Neural cell (in vitro differentiated cells): ENCODE measurements at regions not wholly inside any gene's neighbourhood (a gene's known extent, or its start where the extent isn't known, plus 50 kb on each side); places are given as distances from the start of the nearest gene placed in this dataset.

ENCODE experiments used
- H2AFZ ChIP-seq: fragments of 200-600, 300-800 bp; sonication (generic), shearing (Covaris generic); 2 replicates; pipeline ENCODE4 v1.6.0; 2014; ENCODE audit warnings: low read depth, mild to moderate bottlenecking, antibody characterized with exemption, low read length, moderate library complexity
- H3F3A ChIP-seq: fragments of 200-600 bp; shearing (Covaris generic); 2 replicates; pipeline ENCODE4 v1.6.1; 2016; ENCODE audit warnings: mild to moderate bottlenecking, moderate library complexity, mixed read lengths, antibody characterized with exemption, low read length; ENCODE audit not compliant: insufficient read depth, poor library complexity, severe bottlenecking
- H3K27ac ChIP-seq: fragments of 200-600, 300-800 bp; sonication (generic), shearing (Covaris generic); 2 replicates; pipeline ENCODE4 v1.5.1; 2014; ENCODE audit warnings: mild to moderate bottlenecking, low read length, moderate library complexity
- H3K27me3 ChIP-seq: fragments of 300-800, 200-600 bp; sonication (generic), shearing (Covaris generic); 2 replicates; pipeline ENCODE4 v1.6.0; 2014; ENCODE audit warnings: mild to moderate bottlenecking, low read depth, low read length, moderate library complexity; ENCODE audit not compliant: insufficient read depth
- H3K36me3 ChIP-seq: fragments of 300-800, 200-600 bp; sonication (generic), shearing (Covaris generic); 2 replicates; pipeline ENCODE4 v1.5.1; 2014; ENCODE audit warnings: mild to moderate bottlenecking, antibody characterized with exemption, low read length, moderate library complexity; ENCODE audit not compliant: insufficient read depth
- H3K4me2 ChIP-seq: fragments of 300-800, 200-600 bp; sonication (generic), shearing (Covaris generic); 2 replicates; pipeline ENCODE4 v1.6.0; 2014; ENCODE audit warnings: mild to moderate bottlenecking, low read length
- H3K4me3 ChIP-seq: fragments of 300-800, 200-600 bp; sonication (generic), shearing (Covaris generic); 2 replicates; pipeline ENCODE4 v1.5.1; 2014; ENCODE audit warnings: mild to moderate bottlenecking, low read length, moderate library complexity
- H3K79me2 ChIP-seq: fragments of 200-600 bp; shearing (Covaris generic); replicated peaks from 2 replicates; pipeline ENCODE4 v1.6.0; 2014; ENCODE audit warnings: mild to moderate bottlenecking, low read length, moderate library complexity; ENCODE audit not compliant: insufficient read depth
- H3K9ac ChIP-seq: fragments of 300-800, 200-600 bp; sonication (generic), shearing (Covaris generic); 2 replicates; pipeline ENCODE4 v1.6.1; 2016; ENCODE audit warnings: mild to moderate bottlenecking, low read length, mixed read lengths
- H3K9me2 ChIP-seq: fragments of 200-600 bp; shearing (Covaris generic); 2 replicates; pipeline ENCODE4 v1.6.1; 2016; ENCODE audit warnings: mild to moderate bottlenecking, low read length, mixed read lengths; ENCODE audit not compliant: insufficient read depth
- H3K9me3 ChIP-seq: fragments of 200-600, 300-800 bp; sonication (generic), shearing (Covaris generic); 2 replicates; pipeline ENCODE4 v1.6.1; 2016; ENCODE audit warnings: mild to moderate bottlenecking, mixed run types, low read length, moderate library complexity, mixed read lengths
- H4K20me1 ChIP-seq: fragments of 200-600 bp; shearing (Covaris generic); 2 replicates; pipeline ENCODE4 v1.6.1; 2016; ENCODE audit warnings: mild to moderate bottlenecking, mixed run types; ENCODE audit not compliant: insufficient read depth
- CTCF ChIP-seq: fragments of 450-650 bp; IDR thresholded peaks from 2 replicates; pipeline ENCODE4 v1.5.1; 2014; ENCODE audit warnings: antibody characterized with exemption, mild to moderate bottlenecking, moderate library complexity; ENCODE audit not compliant: poor library complexity, severe bottlenecking
- EP300 ChIP-seq: fragments of 450-650 bp; conservative IDR thresholded peaks from 2 replicates; pipeline ENCODE4 v1.6.1; 2014; ENCODE audit warnings: antibody characterized with exemption, mild to moderate bottlenecking, moderate library complexity; ENCODE audit not compliant: poor library complexity, severe bottlenecking
- EZH2 ChIP-seq: fragments of 200-600, 300-800 bp; shearing (Covaris generic), sonication (generic); IDR thresholded peaks from 2 replicates; pipeline ENCODE4 v1.6.1; 2014; ENCODE audit warnings: antibody characterized with exemption, low read length, borderline replicate concordance, mild to moderate bottlenecking; ENCODE audit not compliant: insufficient read depth, poor library complexity, severe bottlenecking
- MXI1 ChIP-seq: fragments of 450-650 bp; conservative IDR thresholded peaks from 2 replicates; pipeline ENCODE4 v1.6.1; 2014; ENCODE audit warnings: antibody characterized with exemption, mild to moderate bottlenecking; ENCODE audit not compliant: poor library complexity, severe bottlenecking
- POLR2AphosphoS5 ChIP-seq: IDR thresholded peaks from 2 replicates; pipeline ENCODE4 v1.6.1; 2012
- RAD21 ChIP-seq: fragments of 450-650 bp; conservative IDR thresholded peaks from 2 replicates; pipeline ENCODE4 v1.6.1; 2014; ENCODE audit warnings: antibody characterized with exemption, mild to moderate bottlenecking, moderate library complexity
- REST ChIP-seq: IDR thresholded peaks from 2 replicates; pipeline ENCODE4 v1.6.1; 2012; ENCODE audit warnings: borderline replicate concordance
- SMC3 ChIP-seq: fragments of 450-650 bp; conservative IDR thresholded peaks from 2 replicates; pipeline ENCODE4 v1.6.1; 2014; ENCODE audit warnings: antibody characterized with exemption, mild to moderate bottlenecking, moderate library complexity; ENCODE audit not compliant: poor library complexity
- TAF1 ChIP-seq: IDR thresholded peaks from 2 replicates; pipeline ENCODE4 v1.6.1; 2012; ENCODE audit warnings: low read depth

GRCh38 chrX:42684065-42684464, 93.9 kb downstream of the PPP1R2C start:
- H3K9ac ChIP-seq: no peak overlapping the region
- no peak overlapping the region for H3K4me2 ChIP-seq
- H3K9me2 ChIP-seq: no peaks in the 10 kb centered on the region
- H3K79me2 ChIP-seq: no peaks in the 10 kb centered on the region
- H3K9me3 ChIP-seq: no peaks in the 10 kb centered on the region
- H3K27ac ChIP-seq: no peak overlapping the region
- H3K36me3 ChIP-seq: no peaks in the 10 kb centered on the region
- no peak overlapping the region for H3K4me3 ChIP-seq
- H3F3A ChIP-seq: no peaks in the 10 kb centered on the region
- TF ChIP-seq SMC3 (no peak), REST (no peak), POLR2AphosphoS5 (no peak), EZH2 (no peak), EP300 (no peak), RAD21 (no peak), CTCF (no peak), TAF1 (no peak), MXI1 (no peak)
- no peaks in the 10 kb centered on the region for H4K20me1 ChIP-seq
- no peaks in the 10 kb centered on the region for H3K27me3 ChIP-seq
- H2AFZ ChIP-seq: no peak overlapping the region

- Histone ChIP-seq H3K4me3 (no peak overlapping the region), H3K9ac (no peak overlapping the region), H3K79me2 (no peaks in the 10 kb centered on the region), H3K9me3 (no peaks in the 10 kb centered on the region), H3K27ac (no peak overlapping the region), H3K9me2 (no peaks in the 10 kb centered on the region), H3K36me3 (no peaks in the 10 kb centered on the region), H3F3A (no peaks in the 10 kb centered on the region), H3K4me2 (no peak overlapping the region), H3K27me3 (no peaks in the 10 kb centered on the region), H4K20me1 (no peaks in the 10 kb centered on the region), H2AFZ (no peak overlapping the region)
- no peak for TF ChIP-seq EZH2
- no peak for TF ChIP-seq TAF1
- no peak for TF ChIP-seq CTCF
- TF ChIP-seq EP300: no peak
- TF ChIP-seq SMC3: no peak
- no peak for TF ChIP-seq MXI1
- TF ChIP-seq POLR2AphosphoS5: no peak
Observed at GRCh38 chrX:42680666-42681065, 97.3 kb downstream of the PPP1R2C start.
